HUES48 (cell line): ENCODE measurements at regions not wholly inside any gene's neighbourhood (a gene's known extent, or its start where the extent isn't known, plus 50 kb on each side); places are given as distances from the start of the nearest gene placed in this dataset.
"Not testable (repeated sequence)": the region's sequence is repeated elsewhere in the genome, so short reads cannot be mapped to it uniquely, and the experiment has no call there.

ENCODE experiments used
- H3K27ac ChIP-seq: one replicate; pipeline ENCODE4 v1.7.0; 2013; ENCODE audit warnings: low read depth, low read length, inconsistent platforms
- H3K27me3 ChIP-seq: 2 replicates; pipeline ENCODE4 v1.6.1; 2013; ENCODE audit warnings: mild to moderate bottlenecking, low read length; ENCODE audit not compliant: control insufficient read depth, insufficient read depth
- H3K36me3 ChIP-seq: 2 replicates; pipeline ENCODE4 v1.6.1; 2013; ENCODE audit warnings: low read length; ENCODE audit not compliant: control insufficient read depth, insufficient read depth
- H3K4me1 ChIP-seq: 2 replicates; pipeline ENCODE4 v1.6.1; 2013; ENCODE audit warnings: mild to moderate bottlenecking, low read length; ENCODE audit not compliant: control insufficient read depth, insufficient read depth
- H3K4me3 ChIP-seq: 2 replicates; pipeline ENCODE4 v1.5.1; 2013; ENCODE audit warnings: mild to moderate bottlenecking, low read depth, low read length
- H3K9ac ChIP-seq: 2 replicates; pipeline ENCODE4 v1.6.1; 2013; ENCODE audit warnings: mild to moderate bottlenecking, low read depth, low read length, moderate library complexity
- H3K9me3 ChIP-seq: 2 replicates; pipeline ENCODE4 v1.6.1; 2013; ENCODE audit warnings: low read length; ENCODE audit not compliant: control insufficient read depth, insufficient read depth

GRCh38 chr5:158463188-158463587, 604.2 kb upstream of the CLINT1 start:
- H3K9ac ChIP-seq = no peak overlapping the region
- H3K27me3 ChIP-seq = no peaks in the 10 kb centered on the region
- H3K27ac ChIP-seq = no peak overlapping the region
- no peaks in the 10 kb centered on the region for H3K36me3 ChIP-seq
- H3K9me3 ChIP-seq = no peaks in the 10 kb centered on the region
- H3K4me3 ChIP-seq = no peak overlapping the region
- H3K4me1 ChIP-seq = no peaks in the 10 kb centered on the region

GRCh38 chr5:158462349-158463114, 603.6 kb upstream of the CLINT1 start:
- no peak overlapping the region for H3K9ac ChIP-seq
- H3K9me3 ChIP-seq = no peaks in the 10 kb centered on the region
- H3K27me3 ChIP-seq = no peaks in the 10 kb centered on the region
- no peaks in the 10 kb centered on the region for H3K4me1 ChIP-seq
- no peak overlapping the region for H3K4me3 ChIP-seq
- no peaks in the 10 kb centered on the region for H3K36me3 ChIP-seq
- no peak overlapping the region for H3K27ac ChIP-seq

- Histone ChIP-seq H3K27me3 (no peaks in the 10 kb centered on the region), H3K36me3 (no peaks in the 10 kb centered on the region), H3K4me3 (no peak overlapping the region), H3K9ac (no peak overlapping the region), H3K4me1 (no peaks in the 10 kb centered on the region), H3K9me3 (no peaks in the 10 kb centered on the region), H3K27ac (no peak overlapping the region)
Observed at GRCh38 chr5:158461240-158461854, 602.4 kb upstream of the CLINT1 start.

GRCh38 chr5:158458086-158458485, 599.1 kb upstream of the CLINT1 start:
- Histone ChIP-seq H3K9ac (no peak overlapping the region), H3K4me3 (no peak overlapping the region), H3K27ac (no peak overlapping the region), H3K4me1 (no peaks in the 10 kb centered on the region), H3K9me3 (no peaks in the 10 kb centered on the region), H3K36me3 (no peaks in the 10 kb centered on the region), H3K27me3 (no peaks in the 10 kb centered on the region)

- H3K4me1 ChIP-seq = no peaks in the 10 kb centered on the region
- no peak overlapping the region for H3K27ac ChIP-seq
- H3K9ac ChIP-seq = no peak overlapping the region
- no peaks in the 10 kb centered on the region for H3K27me3 ChIP-seq
- no peaks in the 10 kb centered on the region for H3K36me3 ChIP-seq
- H3K4me3 ChIP-seq = no peak overlapping the region
- no peaks in the 10 kb centered on the region for H3K9me3 ChIP-seq
Observed at GRCh38 chr5:158456756-158457155, 597.8 kb upstream of the CLINT1 start.

GRCh38 chr5:158456241-158456640, 597.3 kb upstream of the CLINT1 start:
- no peak overlapping the region for H3K27ac ChIP-seq
- no peaks in the 10 kb centered on the region for H3K4me1 ChIP-seq
- H3K9me3 ChIP-seq = no peaks in the 10 kb centered on the region
- H3K9ac ChIP-seq = no peak overlapping the region
- H3K36me3 ChIP-seq = no peaks in the 10 kb centered on the region
- H3K4me3 ChIP-seq = no peak overlapping the region
- no peaks in the 10 kb centered on the region for H3K27me3 ChIP-seq

GRCh38 chr5:158451993-158452672, 593.2 kb upstream of the CLINT1 start:
- Histone ChIP-seq H3K27me3 (no peaks in the 10 kb centered on the region), H3K4me1 (no peaks in the 10 kb centered on the region), H3K9me3 (no peaks in the 10 kb centered on the region), H3K4me3 (no peak overlapping the region), H3K27ac (no peak overlapping the region), H3K9ac (no peak overlapping the region), H3K36me3 (no peaks in the 10 kb centered on the region)

- Histone ChIP-seq H3K9ac (no peak overlapping the region), H3K36me3 (no peaks in the 10 kb centered on the region), H3K27ac (no peak overlapping the region), H3K9me3 (no peaks in the 10 kb centered on the region; the same call in 1 of the 2 replicates), H3K4me3 (no peak overlapping the region), H3K27me3 (no peaks in the 10 kb centered on the region), H3K4me1 (no peaks in the 10 kb centered on the region)
Observed at GRCh38 chr5:158451203-158451992, 592.5 kb upstream of the CLINT1 start.

- Histone ChIP-seq H3K36me3 (no peaks in the 10 kb centered on the region), H3K27ac (no peak overlapping the region), H3K9me3 (no peaks in the 10 kb centered on the region; the same call in 1 of the 2 replicates), H3K4me3 (no peak overlapping the region), H3K27me3 (no peaks in the 10 kb centered on the region), H3K9ac (no peak overlapping the region), H3K4me1 (no peaks in the 10 kb centered on the region)
Observed at GRCh38 chr5:158450751-158451171, 591.8 kb upstream of the CLINT1 start.

GRCh38 chr5:158446761-158447160, 587.8 kb upstream of the CLINT1 start:
- H3K4me1 ChIP-seq, H3K9me3 ChIP-seq, H3K36me3 ChIP-seq, H3K9ac ChIP-seq, H3K27ac ChIP-seq, H3K27me3 ChIP-seq, H3K4me3 ChIP-seq: not testable (repeated sequence)
